GM12872 (cell line): ENCODE measurements at regions not wholly inside any gene's neighbourhood (a gene's known extent, or its start where the extent isn't known, plus 50 kb on each side); places are given as distances from the start of the nearest gene placed in this dataset.

Experiments used
- CTCF ChIP-seq: IDR thresholded peaks from 3 replicates; pipeline ENCODE4 v1.5.1; 2011; ENCODE audit warnings: low read depth, mild to moderate bottlenecking, low read length, moderate library complexity; ENCODE audit not compliant: insufficient read depth

- no peak for TF ChIP-seq CTCF
Observed at GRCh38 chr18:8507915-8508705, 101.1 kb upstream of the RAB12 start.

- no peak for TF ChIP-seq CTCF
Observed at GRCh38 chr18:8513249-8513648, 96.0 kb upstream of the RAB12 start.

GRCh38 chr18:8514409-8514808 lies 94.8 kb upstream of the RAB12 start:
- no peak for TF ChIP-seq CTCF

GRCh38 chr18:8515142-8515865 lies 93.9 kb upstream of the RAB12 start:
- no peak for TF ChIP-seq CTCF

- TF ChIP-seq CTCF = no peak
Observed at GRCh38 chr18:8516371-8517250, 92.6 kb upstream of the RAB12 start.

GRCh38 chr18:8517276-8517675 lies 92.0 kb upstream of the RAB12 start:
- TF ChIP-seq CTCF = no peak

GRCh38 chr18:8519102-8519501 lies 90.1 kb upstream of the RAB12 start:
- TF ChIP-seq CTCF = no peak
